GM18498 (cell line): ENCODE measurements at regions not wholly inside any gene's neighbourhood (a gene's known extent, or its start where the extent isn't known, plus 50 kb on each side); places are given as distances from the start of the nearest gene placed in this dataset.

Source experiments
- ATAC-seq: cut with Tn5 transposase; IDR thresholded peaks from one replicate; pipeline ENCODE4 v1.9.1; 2021; ENCODE audit warnings: mild to moderate bottlenecking, moderate library complexity; ENCODE audit not compliant: unreplicated experiment

DNA sequence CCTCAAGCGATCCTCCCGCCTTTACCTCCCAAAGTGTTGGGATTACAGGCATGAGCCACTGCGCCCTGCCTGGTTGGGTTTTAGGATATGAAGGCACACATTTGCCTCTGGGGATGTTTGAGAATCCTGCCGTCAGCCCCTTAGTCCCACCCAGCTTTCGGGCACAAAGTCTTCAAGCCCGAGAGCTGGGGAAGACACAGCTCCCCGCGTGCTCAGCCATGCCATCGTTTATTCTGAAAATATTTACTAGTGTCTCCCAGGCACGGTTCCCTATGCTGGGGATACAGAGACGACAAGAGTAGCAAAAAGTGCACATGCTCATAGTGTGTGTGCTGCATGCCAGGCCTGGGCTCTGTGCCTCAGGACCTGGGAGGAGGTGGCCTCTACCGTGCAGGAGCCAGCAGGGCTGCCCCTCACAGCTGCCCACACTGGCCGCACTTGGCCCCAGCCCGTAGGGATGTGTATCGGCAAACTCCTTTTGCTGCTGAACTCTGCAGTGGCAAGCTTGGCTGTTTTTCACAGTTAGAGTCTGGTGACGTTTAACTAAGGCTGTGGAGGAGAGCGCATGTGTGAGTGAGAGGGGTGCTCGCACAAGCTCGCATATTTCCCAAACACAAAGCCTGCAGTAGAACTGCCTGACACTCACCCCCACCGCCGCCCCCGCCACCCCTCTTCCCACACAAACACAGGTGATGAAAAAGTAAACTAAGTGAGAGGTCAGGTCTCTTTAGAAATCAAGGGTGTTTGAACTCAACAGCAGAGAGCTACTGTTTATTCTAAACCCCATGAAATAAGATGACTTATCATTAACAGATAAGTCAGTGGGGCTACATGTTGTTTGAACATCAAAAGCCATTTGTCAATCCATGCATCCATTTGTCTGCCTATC is 266.4 kb downstream of the MRTFB start:
- no peak for ATAC-seq

DNA sequence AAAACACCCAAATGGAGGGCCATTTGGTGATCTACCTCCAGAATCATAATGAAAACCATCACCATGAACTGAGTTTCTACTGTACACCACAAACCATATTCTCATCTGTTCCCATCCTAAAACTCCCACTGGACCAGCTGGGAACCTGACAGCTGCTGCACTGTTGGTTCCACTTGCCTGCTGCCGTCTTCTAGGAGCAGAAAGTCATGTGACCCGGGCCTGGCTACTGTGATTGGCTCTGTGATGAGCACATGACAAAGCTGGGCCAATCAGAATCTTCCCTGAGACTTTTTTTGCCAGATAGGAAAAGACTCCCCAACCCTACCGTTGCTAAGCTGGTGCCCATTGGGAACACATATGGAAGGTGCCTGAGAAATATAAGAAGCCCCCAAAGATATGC is 264.2 kb downstream of the MRTFB start:
- no peak for ATAC-seq

DNA sequence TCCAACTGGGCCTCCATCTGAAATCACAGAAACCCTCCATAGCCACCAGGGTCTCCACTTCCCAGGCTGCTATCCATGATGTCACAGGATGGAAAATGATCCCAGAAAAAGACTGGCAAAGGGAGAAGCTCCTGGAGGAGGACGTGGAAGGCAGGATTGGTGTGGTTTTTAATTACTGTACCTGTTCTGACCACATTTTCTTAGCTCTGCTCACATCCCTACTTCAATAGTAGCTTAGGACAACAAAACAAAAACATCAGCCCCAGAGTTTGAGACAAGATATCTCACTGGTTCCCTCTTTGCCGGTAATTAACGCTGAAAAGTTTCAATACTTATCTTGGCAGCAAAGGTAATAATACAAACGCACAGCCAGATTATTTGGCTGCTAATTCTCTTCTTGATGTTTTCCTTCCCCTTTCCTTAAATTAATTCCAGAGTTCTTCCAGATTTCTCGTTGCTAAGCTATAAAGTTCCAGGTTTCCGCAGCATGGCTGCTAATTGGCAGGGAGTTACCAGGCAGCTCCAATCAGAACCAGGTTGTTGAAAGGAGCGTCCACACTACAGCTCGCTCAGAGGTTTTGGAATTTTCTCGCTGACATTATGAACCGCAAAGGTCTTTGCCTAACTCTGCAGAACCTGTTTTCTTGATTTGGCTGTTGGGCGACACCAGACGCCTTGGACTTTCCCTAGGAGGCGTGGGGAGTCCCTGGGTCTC is 263.4 kb downstream of the MRTFB start:
- ATAC-seq = no peak

DNA sequence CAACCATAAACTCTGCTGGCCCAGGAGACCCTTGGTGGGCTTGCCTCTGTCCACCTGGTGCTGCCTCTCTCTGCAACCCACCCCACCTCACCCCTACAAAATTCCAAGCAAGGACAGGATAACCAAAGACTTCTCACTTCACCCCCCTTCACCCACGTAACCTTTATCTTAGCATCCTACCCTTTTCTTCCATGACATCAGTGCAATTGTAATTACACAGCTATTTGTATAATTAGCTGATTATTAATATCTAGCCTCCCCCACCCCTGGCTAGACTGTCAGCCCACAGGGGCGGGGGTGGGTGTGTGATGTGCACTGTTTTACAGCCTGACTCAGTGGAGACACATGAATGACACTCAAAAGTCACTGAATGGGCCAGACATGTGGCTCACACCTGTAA is 262.2 kb downstream of the MRTFB start:
- no peak for ATAC-seq

DNA sequence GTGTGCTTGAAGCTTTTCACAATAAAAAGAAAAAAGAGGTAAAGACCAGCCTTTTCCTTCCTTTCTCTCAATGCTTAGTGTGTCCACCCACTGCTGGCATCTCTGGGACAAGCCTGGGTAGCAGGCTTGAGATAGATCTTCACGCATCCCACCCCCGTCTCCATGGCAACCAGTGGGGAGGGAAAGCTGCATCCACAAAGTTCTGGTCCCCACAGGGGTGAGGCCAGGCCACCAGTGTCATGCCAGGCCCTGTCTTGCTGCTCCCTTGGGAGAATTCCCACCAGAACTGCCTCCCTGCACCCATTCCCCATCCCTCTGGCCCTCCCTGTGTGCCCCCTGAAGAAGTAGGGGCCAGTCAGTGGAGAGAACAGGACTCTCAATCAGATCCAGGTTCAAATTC is 259.9 kb downstream of the MRTFB start:
- ATAC-seq = no peak

DNA sequence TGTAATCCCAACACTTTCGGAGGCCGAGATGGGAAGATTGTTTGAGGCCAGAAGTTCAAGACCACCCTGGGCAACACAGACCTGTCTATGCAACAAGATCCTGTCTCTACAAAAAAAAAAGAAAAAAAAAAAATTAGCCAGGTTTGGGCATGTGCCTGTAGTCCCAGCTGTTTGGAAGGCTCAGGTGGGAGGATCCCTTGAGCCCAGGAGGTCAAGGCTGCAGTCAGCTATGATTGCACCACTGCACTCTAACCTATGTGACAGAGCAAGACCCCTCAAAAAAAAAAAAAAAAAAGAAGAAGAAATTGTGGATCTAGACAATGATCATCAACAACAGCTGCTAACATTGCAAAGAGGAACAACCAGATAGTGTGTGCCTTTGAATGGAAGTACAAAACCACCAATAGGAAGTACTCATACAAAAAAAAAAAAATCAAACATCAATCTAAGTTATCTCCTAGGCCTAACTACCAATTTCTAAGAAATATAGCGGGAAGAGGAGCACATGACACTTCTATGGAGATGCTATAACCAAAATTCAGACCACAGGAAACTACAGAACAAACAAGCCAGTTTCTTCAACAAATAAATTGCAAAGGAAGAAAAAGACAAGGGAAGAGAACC is 258.7 kb downstream of the MRTFB start:
- ATAC-seq = no peak

DNA sequence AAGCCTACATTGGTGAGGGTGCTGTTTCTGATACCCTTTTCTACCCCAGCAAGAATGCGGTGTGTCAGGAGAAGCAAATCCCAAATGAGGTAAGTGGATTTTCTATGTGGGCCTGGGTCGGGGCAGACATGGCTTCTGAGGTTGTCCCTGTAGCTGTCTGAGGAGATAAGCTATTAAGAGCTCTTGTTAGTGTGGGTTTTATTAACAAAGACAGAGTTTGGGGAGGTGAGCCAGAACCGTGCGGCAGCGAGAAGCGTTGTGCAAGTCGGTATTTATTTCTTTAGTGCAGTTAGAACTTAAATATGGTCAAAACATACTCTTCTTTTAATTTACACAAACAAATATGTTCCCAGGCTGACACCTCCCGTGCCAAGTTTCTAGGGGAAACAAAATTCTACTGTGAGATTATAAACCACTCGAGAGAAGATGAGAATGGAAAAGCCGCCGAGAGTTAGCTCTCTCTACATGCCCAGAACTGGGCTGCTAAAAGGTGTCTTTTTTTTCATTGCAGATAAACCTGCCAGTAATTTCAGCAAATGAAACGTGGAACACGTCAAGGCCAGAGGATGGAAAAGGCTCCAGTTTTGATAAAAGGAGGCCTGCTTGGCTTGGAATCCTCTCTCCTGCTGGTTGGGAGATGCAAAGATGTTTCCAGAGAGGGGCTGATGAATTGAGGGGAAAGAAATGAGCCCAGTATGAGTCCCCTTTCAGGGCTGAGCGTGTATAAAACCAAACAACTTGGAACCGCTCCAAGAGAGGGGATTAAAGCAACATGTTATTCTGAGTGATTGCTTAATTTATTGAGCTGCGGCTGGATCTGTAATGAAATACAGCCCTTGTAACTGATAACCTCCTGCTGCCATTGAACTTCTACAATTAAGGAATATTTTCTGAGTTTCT is 254.6 kb downstream of the MRTFB start:
- ATAC-seq = no peak

DNA sequence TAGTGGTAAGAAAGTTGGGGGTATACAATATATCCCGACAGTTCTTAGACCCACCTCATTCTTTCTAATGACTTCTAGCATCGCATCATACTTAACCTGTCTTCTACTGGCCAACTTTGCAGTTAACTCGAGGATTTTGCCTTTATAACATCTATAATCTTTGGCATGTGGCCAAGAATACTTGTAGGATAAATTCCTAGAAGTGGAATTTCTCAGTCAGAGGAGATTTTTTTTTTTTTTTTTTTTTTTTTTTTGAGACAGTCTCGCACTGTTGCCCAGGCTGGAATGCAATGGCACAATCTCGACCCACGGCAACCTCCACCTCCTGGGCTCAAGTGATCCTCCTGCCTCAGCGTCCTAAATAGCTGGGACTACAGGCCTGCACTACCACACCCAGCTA is 253.5 kb downstream of the MRTFB start:
- ATAC-seq = no peak

DNA sequence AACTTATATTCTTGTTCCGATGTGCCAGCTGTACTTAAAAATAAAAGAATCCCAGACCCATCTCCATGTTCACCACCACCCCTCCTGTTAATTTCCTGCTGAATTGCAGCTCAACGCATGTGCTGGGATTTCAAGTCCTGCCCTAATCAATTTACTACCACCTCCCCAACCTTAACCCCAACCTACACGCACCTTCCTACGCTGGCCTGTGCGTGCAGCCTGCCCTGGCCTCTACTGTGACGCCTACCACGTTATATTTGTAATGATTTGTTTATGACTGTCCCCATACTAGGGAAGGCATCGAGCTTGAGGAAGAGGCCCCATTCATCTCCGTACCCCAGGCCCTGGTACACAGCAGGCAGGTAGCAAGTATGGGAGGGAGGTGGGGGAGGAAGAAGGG is 251.1 kb downstream of the MRTFB start:
- ATAC-seq = no peak

DNA sequence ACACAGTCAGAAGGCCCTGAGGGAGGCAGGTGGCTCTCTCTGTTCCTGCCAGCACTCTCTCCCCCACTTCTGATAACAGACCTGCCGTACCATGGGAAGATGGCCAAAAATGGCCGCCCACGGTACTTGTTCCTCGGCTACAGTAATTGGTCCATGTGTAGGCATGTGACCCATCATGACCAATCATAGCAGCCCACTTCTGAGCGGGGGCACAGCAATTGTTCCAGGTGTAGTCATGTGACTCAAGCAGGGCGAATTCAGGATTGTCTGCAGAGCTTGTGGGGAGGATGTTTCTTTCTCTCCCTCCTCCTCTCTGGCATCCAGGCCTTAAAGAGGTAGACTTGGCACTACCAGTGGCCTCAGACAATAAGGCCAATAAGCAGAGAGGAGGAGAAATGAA is 250.4 kb downstream of the MRTFB start:
- no peak for ATAC-seq

DNA sequence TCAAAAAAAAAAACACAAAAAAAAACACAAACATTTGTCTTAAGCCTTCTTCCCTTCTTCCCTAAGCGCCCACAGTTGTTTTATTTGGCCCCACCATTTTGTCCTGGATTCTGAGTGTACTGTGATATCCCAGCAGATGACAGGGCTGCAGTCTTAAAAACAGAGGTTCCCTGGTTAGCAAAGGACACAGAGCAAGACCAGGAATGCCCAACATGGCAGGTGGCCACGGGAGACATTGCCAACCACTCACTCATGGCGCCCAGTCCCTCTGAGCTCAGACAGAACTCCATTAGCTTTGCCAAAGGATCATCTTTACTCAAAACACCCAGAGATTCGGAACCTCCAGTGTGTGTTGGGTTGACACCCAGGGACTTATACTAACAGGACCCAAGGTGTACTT is 249.3 kb downstream of the MRTFB start:
- no peak for ATAC-seq
